ENCODE measurements at regions not wholly inside any gene's neighbourhood (a gene's known extent, or its start where the extent isn't known, plus 50 kb on each side); places are given as distances from the start of the nearest gene placed in this dataset.

GRCh38 chr18:25862881-25863600, 227.4 kb downstream of the SS18 start:
- no peak overlapping the region for H3K27ac ChIP-seq
- no peaks in the 10 kb centered on the region for H3K4me1 ChIP-seq
- WGBS, 2 donors = 80 to 87% methylated on average over 9 of the region's 9 CpGs
- H3K36me3 ChIP-seq = no peaks in the 10 kb centered on the region
- TF ChIP-seq CTCF (IDR thresholded peaks at IDR 0.05) = no peak
- no peak for TF ChIP-seq POLR2A (IDR thresholded peaks at IDR 0.05)
- no peak for TF ChIP-seq EP300 (IDR thresholded peaks at IDR 0.05)
- TF ChIP-seq POLR2AphosphoS5 (IDR thresholded peaks at IDR 0.05) = no peak
- DNase-seq (no peak), ATAC-seq (ENCODE audit: low FRiP score in 2 of 2) (peak in 1 of 2 donors; percentile 45)
- H3K4me3 ChIP-seq = no peak overlapping the region
- no peaks in the 10 kb centered on the region for H3K9me3 ChIP-seq
- H3K27me3 ChIP-seq = no peaks in the 10 kb centered on the region

GRCh38 chr18:25853691-25854433, 236.6 kb downstream of the SS18 start:
- no peaks in the 10 kb centered on the region for H3K27me3 ChIP-seq
- no peaks in the 10 kb centered on the region for H3K9me3 ChIP-seq
- H3K36me3 ChIP-seq = no peaks in the 10 kb centered on the region
- no peaks in the 10 kb centered on the region for H3K4me1 ChIP-seq
- H3K27ac ChIP-seq = no peak overlapping the region
- no peak for DNase-seq
- 76 to 84% methylated on average over 7 of the region's 7 CpGs for WGBS, 2 donors
- no peak for ATAC-seq (ENCODE audit: low FRiP score in 2 of 2)
- H3K4me3 ChIP-seq = no peak overlapping the region
- TF ChIP-seq CTCF (IDR thresholded peaks at IDR 0.05) = no peak
- TF ChIP-seq EP300 (IDR thresholded peaks at IDR 0.05) = no peak
- TF ChIP-seq POLR2AphosphoS5 (IDR thresholded peaks at IDR 0.05) = no peak
- TF ChIP-seq POLR2A (IDR thresholded peaks at IDR 0.05) = no peak

GRCh38 chr18:25843791-25844190, 246.6 kb downstream of the SS18 start:
- Histone ChIP-seq H3K4me3 (no peak overlapping the region), H3K36me3 (no peaks in the 10 kb centered on the region), H3K9me3 (no peaks in the 10 kb centered on the region), H3K27ac (no peak overlapping the region), H3K27me3 (no peaks in the 10 kb centered on the region), H3K4me1 (no peaks in the 10 kb centered on the region)
- no peak for DNase-seq
- no peak for TF ChIP-seq POLR2AphosphoS5 (IDR thresholded peaks at IDR 0.05)
- TF ChIP-seq POLR2A (IDR thresholded peaks at IDR 0.05) = no peak
- no peak for TF ChIP-seq EP300 (IDR thresholded peaks at IDR 0.05)
- TF ChIP-seq CTCF (IDR thresholded peaks at IDR 0.05) = no peak
- no peak for ATAC-seq (ENCODE audit: low FRiP score in 2 of 2)
- WGBS, 2 donors = 88 to 94% methylated on average over 3 of the region's 3 CpGs

- no peak overlapping the region for H3K27ac ChIP-seq
- no peaks in the 10 kb centered on the region for H3K27me3 ChIP-seq
- no peaks in the 10 kb centered on the region for H3K9me3 ChIP-seq
- ATAC-seq (ENCODE audit: low FRiP score in 2 of 2) (no peak), DNase-seq (no peak)
- H3K4me3 ChIP-seq = no peak overlapping the region
- H3K36me3 ChIP-seq = no peaks in the 10 kb centered on the region
- H3K4me1 ChIP-seq = no peaks in the 10 kb centered on the region
- 0 to 86% methylated on average over 1 of the region's 1 CpG for WGBS, 2 donors
- no peak for TF ChIP-seq POLR2AphosphoS5 (IDR thresholded peaks at IDR 0.05)
- no peak for TF ChIP-seq CTCF (IDR thresholded peaks at IDR 0.05)
- no peak for TF ChIP-seq EP300 (IDR thresholded peaks at IDR 0.05)
- TF ChIP-seq POLR2A (IDR thresholded peaks at IDR 0.05) = no peak
These were observed 247.7 kb downstream of the SS18 start for GRCh38 chr18:25842665-25843064.
